B cell (primary cell): ENCODE measurements at regions not wholly inside any gene's neighbourhood (a gene's known extent, or its start where the extent isn't known, plus 50 kb on each side); places are given as distances from the start of the nearest gene placed in this dataset.

Experiments
- ATAC-seq: fragments of 200-7000 bp; cut with Tn5 transposase; one replicate; pipeline ENCODE4 v1.10.0; 2021; ENCODE audit warnings: low read depth, mild to moderate bottlenecking, moderate number of reproducible peaks, moderate library complexity
- CTCF ChIA-PET: fragments of 350-600 bp; sonication (Branson Sonifier 250); formaldehyde crosslinking; loops from one replicate; lab custom pipeline; 2021; ENCODE audit warnings: antibody characterized with exemption, inconsistent platforms; lab: Charles Lee
- POLR2A ChIA-PET: fragments of 350-600 bp; sonication (Branson Sonifier 250); formaldehyde crosslinking; loops from one replicate; lab custom pipeline; 2021; ENCODE audit warnings: antibody characterized with exemption; lab: Charles Lee
- DNase-seq: peaks from one replicate; pipeline ENCODE4 v3.0.0; 2013
- H2AFZ ChIP-seq: 2 replicates; pipeline ENCODE4 v1.6.1; 2012; ENCODE audit warnings: mild to moderate bottlenecking, low read depth, low read length; ENCODE audit not compliant: insufficient read depth, poor library complexity, severe bottlenecking
- H3K27ac ChIP-seq, 2 donors: 1 replicate in 1 of 2; 2 replicates in 1 of 2; pipeline ENCODE4 v1.5.1; 2012 to 2013; ENCODE audit warnings: low read length in 2 of 2, mild to moderate bottlenecking in 2 of 2, moderate library complexity in 1 of 2
- H3K27me3 ChIP-seq, 4 experiments: fragments of 200-600 bp in 1 of 4; sonication (generic) in 1 of 4; replicated peaks in 1 of 4; 1 replicate in 2 of 4; 2 replicates in 2 of 4; pipeline versions ENCODE4 v1.6.1 to v1.7.0; 2013 to 2016; ENCODE audit warnings: low read length in 3 of 4, mild to moderate bottlenecking in 2 of 4, mixed read lengths in 1 of 4, moderate library complexity in 1 of 4; ENCODE audit not compliant: insufficient read depth in 4 of 4, control insufficient read depth in 3 of 4; ENCODE audit errors: control extremely low read depth in 1 of 4
- H3K36me3 ChIP-seq, 2 experiments: replicated peaks in 1 of 2; 1 replicate in 1 of 2; 2 replicates in 1 of 2; pipeline versions ENCODE4 v1.6.1 to v1.7.1; 2013; ENCODE audit warnings: low read length in 1 of 2; ENCODE audit not compliant: insufficient read depth in 2 of 2, control insufficient read depth in 1 of 2; ENCODE audit errors: control extremely low read depth in 1 of 2, extremely low read depth in 1 of 2
- H3K4me1 ChIP-seq, 2 donors: fragments of 200-600 bp in 1 of 2; sonication (generic) in 1 of 2; 1 replicate in 1 of 2; 2 replicates in 1 of 2; pipeline versions ENCODE4 v1.5.1 to v1.6.1; 2013 to 2017; ENCODE audit warnings: low read length in 2 of 2; ENCODE audit not compliant: control insufficient read depth in 2 of 2, insufficient read depth in 2 of 2
- H3K4me2 ChIP-seq: replicated peaks from 2 replicates; pipeline ENCODE3; 2012; ENCODE audit warnings: mild to moderate bottlenecking, low read depth, low read length; ENCODE audit not compliant: poor library complexity, severe bottlenecking
- H3K4me3 ChIP-seq, 5 experiments: fragments of 200-600 bp in 1 of 5; sonication (generic) in 1 of 5; 1 replicate in 3 of 5; 2 replicates in 2 of 5; pipeline versions ENCODE4 v1.5.1 to v1.7.0; 2011 to 2016; ENCODE audit warnings: low read length in 4 of 5, mild to moderate bottlenecking in 4 of 5, low read depth in 2 of 5, control low read depth in 1 of 5, moderate library complexity in 1 of 5; ENCODE audit not compliant: insufficient read depth in 1 of 5; ENCODE audit errors: control extremely low read depth in 1 of 5, extremely low read depth in 1 of 5
- H3K79me2 ChIP-seq: fragments of 200-600 bp; sonication (generic); one replicate; pipeline ENCODE4 v1.6.0; 2016; ENCODE audit warnings: low read length; ENCODE audit not compliant: control insufficient read depth, insufficient read depth
- H3K9ac ChIP-seq: fragments of 200-600 bp; sonication (generic); 2 replicates; pipeline ENCODE4 v1.6.1; 2017; ENCODE audit warnings: mild to moderate bottlenecking, low read length, moderate library complexity
- H3K9me3 ChIP-seq, 3 donors: one replicate each; pipeline versions ENCODE4 v1.6.1 to v1.7.1; 2013; ENCODE audit warnings: low read length in 2 of 3; ENCODE audit not compliant: control insufficient read depth in 2 of 3, insufficient read depth in 1 of 3; ENCODE audit errors: control extremely low read depth in 1 of 3
- H4K20me1 ChIP-seq: 2 replicates; pipeline ENCODE4 v1.6.0; 2012; ENCODE audit warnings: mild to moderate bottlenecking, low read length; ENCODE audit not compliant: insufficient read depth, control insufficient read depth, poor library complexity, severe bottlenecking
- H3K27ac Mint-ChIP-seq: one replicate; pipeline ENCODE4 v1.8.0; 2021; ENCODE audit warnings: mixed read lengths
- H3K27me3 Mint-ChIP-seq: one replicate; pipeline ENCODE4 v1.8.0; 2021; ENCODE audit warnings: mixed read lengths
- H3K4me1 Mint-ChIP-seq: one replicate; pipeline ENCODE4 v1.8.0; 2021; ENCODE audit warnings: mixed read lengths
- H3K4me3 Mint-ChIP-seq: one replicate; pipeline ENCODE4 v1.8.0; 2021; ENCODE audit warnings: mixed read lengths
- H3K9me3 Mint-ChIP-seq: one replicate; pipeline ENCODE4 v1.8.0; 2022; ENCODE audit warnings: mixed read lengths; ENCODE audit not compliant: insufficient read depth
- CTCF ChIP-seq: fragments of 200-600 bp; IDR thresholded peaks from one replicate; pipeline ENCODE4 v1.8.0; 2022; ENCODE audit warnings: antibody characterized with exemption, mild to moderate bottlenecking
- EZH2 ChIP-seq: IDR thresholded peaks from 2 replicates; pipeline ENCODE4 v1.6.1; 2012; ENCODE audit warnings: borderline replicate concordance, low read depth, mild to moderate bottlenecking, moderate library complexity, low read length; ENCODE audit not compliant: insufficient read depth, poor library complexity, severe bottlenecking
- WGBS: methylation state at CpG from one replicate; pipeline ENCODE4 v1.1.5; 2013; ENCODE audit warnings: missing lambda C conversion rate; ENCODE audit not compliant: insufficient coverage; 5-methylcytosine and 5-hydroxymethylcytosine counted together
- intact Hi-C: fragments of 100-400 bp; cut with micrococcal nuclease; formaldehyde crosslinking; loops from one replicate; pipeline ENCODE4 v1.10.0; 2022

GRCh38 chr3:117752984-117753717 lies 1043.6 kb downstream of the TUSC7 start:
- intact Hi-C loops: no loop called here
- CTCF ChIA-PET: no interaction called here
- 93% methylated on average over 3 of the region's 3 CpGs for WGBS
- Histone ChIP-seq H3K79me2 (no peaks in the 10 kb centered on the region), H3K4me1 (no peaks in the 10 kb centered on the region), H3K4me2 (no peak overlapping the region), H3K4me3 (no peak overlapping the region), H3K9me3 (no peaks in the 10 kb centered on the region), H3K27ac (no peak overlapping the region), H3K36me3 (no peaks in the 10 kb centered on the region), H3K9ac (no peak overlapping the region), H4K20me1 (no peaks in the 10 kb centered on the region), H2AFZ (no peak overlapping the region), H3K27me3 (no peaks in the 10 kb centered on the region)
- Mint-ChIP-seq H3K4me3 (no peak overlapping the region), H3K9me3 (no peaks in the 10 kb centered on the region), H3K4me1 (no peaks in the 10 kb centered on the region), H3K27ac (no peak overlapping the region), H3K27me3 (no peaks in the 10 kb centered on the region)
- POLR2A ChIA-PET: no interaction called here
- TF ChIP-seq CTCF: no peak
- no peak for TF ChIP-seq EZH2
- DNase-seq: no peak
- ATAC-seq: no peak

- Histone ChIP-seq H3K36me3 (no peaks in the 10 kb centered on the region), H3K27ac (no peak overlapping the region), H2AFZ (no peak overlapping the region), H3K4me1 (no peaks in the 10 kb centered on the region), H3K4me2 (no peak overlapping the region), H3K9me3 (no peaks in the 10 kb centered on the region), H3K4me3 (no peak overlapping the region), H4K20me1 (no peaks in the 10 kb centered on the region), H3K27me3 (no peaks in the 10 kb centered on the region), H3K9ac (no peak overlapping the region), H3K79me2 (no peaks in the 10 kb centered on the region)
- intact Hi-C loops: no loop called here
- WGBS: no CpG with 5 or more reads among the region's 2 CpGs
- ChIA-PET POLR2A (no interaction called here), CTCF (no interaction called here)
- Mint-ChIP-seq H3K27ac (no peak overlapping the region), H3K4me1 (no peaks in the 10 kb centered on the region), H3K27me3 (no peaks in the 10 kb centered on the region), H3K4me3 (no peak overlapping the region), H3K9me3 (no peaks in the 10 kb centered on the region)
- TF ChIP-seq CTCF: no peak
- TF ChIP-seq EZH2: no peak
- DNase-seq: no peak
- ATAC-seq: no peak
Observed at GRCh38 chr3:117754058-117754457, 1044.5 kb downstream of the TUSC7 start.
